Endodermal cell (in vitro differentiated cells): ENCODE measurements at regions not wholly inside any gene's neighbourhood (a gene's known extent, or its start where the extent isn't known, plus 50 kb on each side); places are given as distances from the start of the nearest gene placed in this dataset.
A peak's percentile ranks its signal among the peaks of the same experiment; 100 is the strongest.
"Not testable (repeated sequence)": the region's sequence is repeated elsewhere in the genome, so short reads cannot be mapped to it uniquely, and the experiment has no call there.

ENCODE experiments used
- DNase-seq: peaks from one replicate; pipeline ENCODE4 v3.0.0-alpha.2; 2017
- H3K27ac ChIP-seq: 2 replicates; pipeline ENCODE4 v1.5.1; 2013; ENCODE audit warnings: mild to moderate bottlenecking, low read depth, low read length, moderate library complexity
- H3K27me3 ChIP-seq: 2 replicates; pipeline ENCODE4 v1.6.1; 2013; ENCODE audit warnings: mild to moderate bottlenecking, low read length, moderate library complexity; ENCODE audit not compliant: insufficient read depth, control insufficient read depth, poor library complexity, severe bottlenecking
- H3K36me3 ChIP-seq: 2 replicates; pipeline ENCODE4 v1.7.0; 2013; ENCODE audit warnings: mild to moderate bottlenecking, low read length, moderate library complexity; ENCODE audit not compliant: control insufficient read depth, insufficient read depth
- H3K4me1 ChIP-seq: one replicate; pipeline ENCODE4 v1.7.0; 2013; ENCODE audit warnings: low read length; ENCODE audit not compliant: control insufficient read depth, insufficient read depth
- H3K4me3 ChIP-seq: 2 replicates; pipeline ENCODE4 v1.5.1; 2013; ENCODE audit warnings: mild to moderate bottlenecking, low read length, moderate library complexity
- H3K9ac ChIP-seq: 2 replicates; pipeline ENCODE4 v1.6.1; 2013; ENCODE audit warnings: mild to moderate bottlenecking, low read length, moderate library complexity; ENCODE audit not compliant: poor library complexity, severe bottlenecking; ENCODE audit errors: extremely low read depth
- H3K9me3 ChIP-seq: 2 replicates; pipeline ENCODE4 v1.6.1; 2013; ENCODE audit warnings: mild to moderate bottlenecking, low read length, moderate library complexity; ENCODE audit not compliant: control insufficient read depth
- H3K27ac Mint-ChIP-seq: 2 replicates; pipeline ENCODE4 v1.8.0; 2020; ENCODE audit warnings: mixed read lengths
- H3K27me3 Mint-ChIP-seq: 2 replicates; pipeline ENCODE4 v1.8.0; 2021; ENCODE audit warnings: mild to moderate bottlenecking, mixed read lengths; ENCODE audit not compliant: insufficient read depth
- H3K36me3 Mint-ChIP-seq: 2 replicates; pipeline ENCODE4 v1.8.0; 2020; ENCODE audit warnings: low read depth, mixed read lengths
- H3K4me1 Mint-ChIP-seq: 2 replicates; pipeline ENCODE4 v1.8.0; 2020; ENCODE audit warnings: mixed read lengths
- H3K4me3 Mint-ChIP-seq: 2 replicates; pipeline ENCODE4 v1.8.0; 2020; ENCODE audit warnings: mild to moderate bottlenecking, moderate library complexity, mixed read lengths
- H3K9me3 Mint-ChIP-seq: 2 replicates; pipeline ENCODE4 v1.8.0; 2020; ENCODE audit warnings: mild to moderate bottlenecking, mixed read lengths
- WGBS, 2 experiments: methylation state at CpG; one replicate each; pipeline versions ENCODE4 v1.1.5 to v1.1.7; 2013; ENCODE audit warnings: missing lambda C conversion rate in 2 of 2, mixed read lengths in 1 of 2; ENCODE audit not compliant: insufficient coverage in 1 of 2, insufficient read length in 1 of 2; 5-methylcytosine and 5-hydroxymethylcytosine counted together

- H3K36me3 Mint-ChIP-seq, DNase-seq, H3K36me3 ChIP-seq, H3K27me3 ChIP-seq, H3K4me3 ChIP-seq, H3K9ac ChIP-seq, H3K4me3 Mint-ChIP-seq, H3K27ac ChIP-seq, H3K4me1 ChIP-seq, H3K9me3 Mint-ChIP-seq, H3K9me3 ChIP-seq, H3K27me3 Mint-ChIP-seq: not testable (repeated sequence)
- WGBS, 2 experiments: 25 to 60% methylated on average over 3 to 9 of the region's 10 CpGs
- Mint-ChIP-seq H3K4me1 (peaks cover 58% of the 10 kb centered on the region), H3K27ac (peak overlapping the region; percentile 88)
Measured at GRCh38 chr20:53863923-53864641, 206.3 kb downstream of the BCAS1 start.

- not testable (repeated sequence) for H3K36me3 ChIP-seq, H3K27me3 Mint-ChIP-seq, H3K27ac Mint-ChIP-seq, H3K4me3 Mint-ChIP-seq, H3K27ac ChIP-seq, H3K9ac ChIP-seq, H3K9me3 Mint-ChIP-seq, DNase-seq, H3K36me3 Mint-ChIP-seq, H3K27me3 ChIP-seq, H3K9me3 ChIP-seq, H3K4me1 ChIP-seq, H3K4me3 ChIP-seq
- H3K4me1 Mint-ChIP-seq: peaks cover 58% of the 10 kb centered on the region
- WGBS, 2 experiments: 95 to 100% methylated on average over 1 to 3 of the region's 3 CpGs
Measured at GRCh38 chr20:53863535-53863922, 206.9 kb downstream of the BCAS1 start.

- H3K27me3 Mint-ChIP-seq: not testable (repeated sequence)
Measured at GRCh38 chr20:53863039-53863438, 207.4 kb downstream of the BCAS1 start.

GRCh38 chr20:53862490-53862889, 207.9 kb downstream of the BCAS1 start:
- not testable (repeated sequence) for H3K4me1 ChIP-seq, H3K4me3 Mint-ChIP-seq, H3K4me3 ChIP-seq, H3K9me3 ChIP-seq, H3K27me3 ChIP-seq, H3K36me3 Mint-ChIP-seq, DNase-seq, H3K27me3 Mint-ChIP-seq, H3K9ac ChIP-seq, H3K36me3 ChIP-seq, H3K27ac Mint-ChIP-seq, H3K27ac ChIP-seq, H3K9me3 Mint-ChIP-seq
- 87 to 100% methylated on average over 1 to 3 of the region's 4 CpGs for WGBS, 2 experiments
- H3K4me1 Mint-ChIP-seq: peaks cover 57% of the 10 kb centered on the region

More at GRCh38 chr20:53863039-53863438, 207.4 kb downstream of the BCAS1 start:
- not testable (repeated sequence) for H3K36me3 Mint-ChIP-seq, H3K36me3 ChIP-seq, H3K27me3 ChIP-seq, H3K4me3 Mint-ChIP-seq, H3K27ac Mint-ChIP-seq, H3K9me3 Mint-ChIP-seq, DNase-seq, H3K4me3 ChIP-seq, H3K9me3 ChIP-seq, H3K9ac ChIP-seq, H3K4me1 ChIP-seq, H3K27ac ChIP-seq
- 92 to 93% methylated on average over 4 to 5 of the region's 5 CpGs for WGBS, 2 experiments
- peaks cover 57% of the 10 kb centered on the region for H3K4me1 Mint-ChIP-seq

- not testable (repeated sequence) for H3K4me3 ChIP-seq, H3K4me1 ChIP-seq, H3K27ac Mint-ChIP-seq, H3K27me3 ChIP-seq, H3K36me3 ChIP-seq, H3K27ac ChIP-seq, H3K36me3 Mint-ChIP-seq, H3K9me3 ChIP-seq, DNase-seq, H3K27me3 Mint-ChIP-seq, H3K9me3 Mint-ChIP-seq, H3K4me3 Mint-ChIP-seq, H3K9ac ChIP-seq
- WGBS, 2 experiments: 83% methylated on average over 1 of the region's 1 CpG; no CpG with 5 or more reads in 1 of the 2 experiments
- H3K4me1 Mint-ChIP-seq: peaks cover 55% of the 10 kb centered on the region
Measured at GRCh38 chr20:53862136-53862397, 208.3 kb downstream of the BCAS1 start.
